HepG2 (cell line): ENCODE measurements at regions not wholly inside any gene's neighbourhood (a gene's known extent, or its start where the extent isn't known, plus 50 kb on each side); places are given as distances from the start of the nearest gene placed in this dataset.

Experiments used
- ATAC-seq: fragments of 200-7000 bp; cut with Tn5 transposase; 3 replicates; pipeline ENCODE4 v1.9.1; 2020; ENCODE audit warnings: mild to moderate bottlenecking, moderate library complexity
- BruUV-seq: library from RNA; stranded (reverse); fragments of 400-500 nt; replicated peaks from 2 replicates; lab custom pipeline; 2021; lab: Mats Ljungman, UMichigan
- CTCF ChIA-PET: fragments of 300-600 bp; formaldehyde crosslinking; extraction: SDS; loops from one replicate; lab custom pipeline; 2021; ENCODE audit warnings: low total read pairs, inconsistent platforms, low intra/inter-chr PET ratio; lab: Yijun Ruan, JAX
- POLR2A ChIA-PET: fragments of 350-600 bp; sonication (Branson Sonifier 250); formaldehyde crosslinking; loops from one replicate; lab custom pipeline; 2020; ENCODE audit warnings: antibody characterized with exemption, inconsistent platforms; lab: Yijun Ruan, JAX
- DNase-seq: peaks from one replicate; pipeline ENCODE4 v3.0.0-alpha.2; 2015; ENCODE audit warnings: low spot score
- FAIRE-seq: peaks from 3 replicates; lab custom pipeline; 2011; peaks lifted over from hg19 to GRCh38; lab: Jason Lieb, UNC
- H2AFZ ChIP-seq: one replicate; pipeline ENCODE4 v1.6.1; 2011; ENCODE audit warnings: low read length, inconsistent platforms
- H3K27ac ChIP-seq: fragments of 300-600 bp; 3 replicates; pipeline ENCODE4 v1.8.0; 2011; ENCODE audit warnings: mixed run types, mild to moderate bottlenecking, mixed read lengths, low read length, inconsistent platforms; ENCODE audit not compliant: insufficient read depth; ENCODE audit errors: extremely low read length
- H3K27me3 ChIP-seq, 2 experiments: fragments of 200-600 bp in 1 of 2; 2 replicates in 1 of 2; 3 replicates in 1 of 2; pipeline versions ENCODE4 v1.6.0 to v1.8.0; 2011; ENCODE audit warnings: low read length in 2 of 2, mild to moderate bottlenecking in 2 of 2, moderate library complexity in 2 of 2, inconsistent platforms in 1 of 2; ENCODE audit not compliant: insufficient read depth in 2 of 2, control insufficient read depth in 1 of 2
- H3K36me3 ChIP-seq, 2 experiments: fragments of 200-600 bp in 1 of 2; replicated peaks in 1 of 2; 2 replicates in 1 of 2; 3 replicates in 1 of 2; pipeline versions ENCODE4 v1.5.1 to v1.8.0; 2011; ENCODE audit warnings: low read length in 2 of 2, inconsistent platforms in 1 of 2; ENCODE audit not compliant: insufficient read depth in 2 of 2, control insufficient read depth in 1 of 2
- H3K4me1 ChIP-seq: 2 replicates; pipeline ENCODE4 v1.5.1; 2012; ENCODE audit warnings: low read length, inconsistent platforms; ENCODE audit not compliant: insufficient read depth
- H3K4me2 ChIP-seq: 2 replicates; pipeline ENCODE4 v1.6.0; 2011; ENCODE audit warnings: low read depth, low read length, inconsistent platforms
- H3K4me3 ChIP-seq, 3 experiments: fragments of 200-600 bp in 1 of 3; sonication (generic), shearing (Covaris generic) in 1 of 3; replicated peaks in 1 of 3; 2 replicates each; pipeline ENCODE4 v1.5.1; 2011 to 2016; ENCODE audit warnings: low read length in 3 of 3, inconsistent platforms in 2 of 3, low read depth in 2 of 3, mild to moderate bottlenecking in 2 of 3, control low read depth in 1 of 3, mixed read lengths in 1 of 3; ENCODE audit not compliant: insufficient read depth in 1 of 3
- H3K79me2 ChIP-seq: one replicate; pipeline ENCODE4 v1.6.1; 2011; ENCODE audit warnings: low read length, inconsistent platforms; ENCODE audit not compliant: insufficient read depth
- H3K9ac ChIP-seq: 2 replicates; pipeline ENCODE4 v1.6.0; 2011; ENCODE audit warnings: mild to moderate bottlenecking, low read depth, low read length, inconsistent platforms; ENCODE audit not compliant: insufficient read depth
- H3K9me3 ChIP-seq: 2 replicates; pipeline ENCODE4 v1.5.1; 2012; ENCODE audit warnings: mild to moderate bottlenecking, low read length
- H4K20me1 ChIP-seq: 2 replicates; pipeline ENCODE4 v1.6.0; 2011; ENCODE audit warnings: inconsistent platforms, mild to moderate bottlenecking, low read length, moderate library complexity; ENCODE audit not compliant: insufficient read depth
- ZBTB21 ChIP-seq: sonication (generic); formaldehyde crosslinking; IDR thresholded peaks from 2 replicates; pipeline ENCODE4 v1.4.0; 2020; ENCODE audit warnings: missing genetic modification reagents
- ZNF569 ChIP-seq: sonication (generic); formaldehyde crosslinking; IDR thresholded peaks from 2 replicates; pipeline ENCODE4 v1.5.0; 2020; ENCODE audit warnings: mild to moderate bottlenecking, missing genetic modification reagents, moderate library complexity, borderline replicate concordance
- ZSCAN21 ChIP-seq: sonication (generic); formaldehyde crosslinking; IDR thresholded peaks from 2 replicates; pipeline ENCODE4 v1.8.0; 2022; ENCODE audit warnings: mild to moderate bottlenecking, missing genetic modification reagents, moderate library complexity, borderline replicate concordance
- WGBS: methylation state at CpG from one replicate; pipeline ENCODE4 v1.1.6; 2017; ENCODE audit warnings: low lambda C conversion rate; 5-methylcytosine and 5-hydroxymethylcytosine counted together
- in situ Hi-C: cut with HindIII; loops from 2 replicates; pipeline ENCODE4 v1.10.0; 2017; ENCODE audit warnings: low pct_unique_long_range_greater_than_20kb; ENCODE audit not compliant: extremely low pct_ligation_motif_present
- intact Hi-C: fragments of 100-400 bp; cut with micrococcal nuclease; formaldehyde crosslinking; loops from one replicate; pipeline ENCODE4 v1.10.0; 2022; ENCODE audit not compliant: unreplicated experiment
- TF ChIP-seq, protein P1 (sequence below): IDR thresholded peaks from 2 replicates; pipeline ENCODE4 v1.6.1; 2012; ENCODE audit warnings: low read depth, low read length, improper control_type of control experiment
- TF ChIP-seq, protein P2 (sequence below): IDR thresholded peaks from 2 replicates; pipeline ENCODE4 v1.6.1; 2016; ENCODE audit warnings: missing genetic modification reagents, missing compliant biosample characterization

DNA sequence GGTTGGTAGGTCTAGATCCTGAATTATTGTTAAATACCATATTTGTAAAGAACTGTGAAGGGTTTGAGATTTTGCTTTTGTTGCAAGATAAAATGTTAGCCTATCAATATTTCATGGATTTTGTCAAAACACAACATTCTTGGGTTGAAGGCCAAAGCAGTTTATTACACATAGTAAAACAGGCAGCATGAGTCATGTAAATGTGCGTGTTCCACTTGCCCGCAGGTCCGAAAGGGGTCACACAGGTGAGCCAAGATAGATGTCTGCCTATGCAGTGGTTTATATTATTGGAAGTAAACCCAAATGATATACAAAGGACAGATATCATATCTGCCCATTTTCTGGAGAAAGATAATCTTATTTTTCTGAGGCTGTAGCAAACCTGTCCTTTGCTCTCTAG, 1654.4 kb upstream of the SPRY2 start:
- H3K9ac ChIP-seq: no peak overlapping the region
- H3K4me2 ChIP-seq: no peak overlapping the region
- 0% methylated on average over 3 of the region's 3 CpGs for WGBS

DNA sequence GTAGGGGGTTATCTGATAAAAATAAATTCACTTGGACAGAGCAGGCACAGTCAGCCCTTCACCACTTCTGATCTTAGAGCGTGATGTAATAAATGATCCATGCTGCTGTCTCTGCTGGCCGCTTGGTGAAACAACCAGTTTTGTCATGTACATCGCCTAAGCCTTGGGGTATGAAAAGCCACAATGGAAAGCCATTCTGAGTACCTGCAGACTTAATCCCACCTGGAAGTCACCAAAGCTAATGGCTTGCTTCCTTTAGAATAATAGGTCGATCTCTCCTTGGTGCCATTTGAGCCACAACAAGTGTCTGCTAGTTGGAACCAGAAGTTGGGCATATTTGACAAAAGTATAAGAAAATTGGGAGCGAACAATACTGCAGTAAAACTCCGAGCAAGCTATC, 1649.7 kb upstream of the SPRY2 start:
- BruUV-seq: no TSS peak

More for the DNA sequence above, 1654.4 kb upstream of the SPRY2 start:
- in situ Hi-C loops: no loop called here
- no peaks in the 10 kb centered on the region for H3K36me3 ChIP-seq
- intact Hi-C loops: no loop called here
- no peaks in the 10 kb centered on the region for H3K9me3 ChIP-seq
- TF ChIP-seq, protein P1, sequence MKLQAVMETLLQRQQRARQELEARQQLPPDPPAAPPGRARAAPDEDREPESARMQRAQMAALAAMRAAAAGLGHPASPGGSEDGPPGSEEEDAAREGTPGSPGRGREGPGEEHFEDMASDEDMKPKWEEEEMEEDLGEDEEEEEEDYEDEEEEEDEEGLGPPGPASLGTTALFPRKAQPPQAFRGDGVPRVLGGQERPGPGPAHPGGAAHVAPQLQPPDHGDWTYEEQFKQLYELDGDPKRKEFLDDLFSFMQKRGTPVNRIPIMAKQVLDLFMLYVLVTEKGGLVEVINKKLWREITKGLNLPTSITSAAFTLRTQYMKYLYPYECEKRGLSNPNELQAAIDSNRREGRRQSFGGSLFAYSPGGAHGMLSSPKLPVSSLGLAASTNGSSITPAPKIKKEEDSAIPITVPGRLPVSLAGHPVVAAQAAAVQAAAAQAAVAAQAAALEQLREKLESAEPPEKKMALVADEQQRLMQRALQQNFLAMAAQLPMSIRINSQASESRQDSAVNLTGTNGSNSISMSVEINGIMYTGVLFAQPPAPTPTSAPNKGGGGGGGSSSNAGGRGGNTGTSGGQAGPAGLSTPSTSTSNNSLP: no peak
- TF ChIP-seq ZNF569 (no peak), ZSCAN21 (CRISPR knock-in tag) (no peak)
- TF ChIP-seq, protein P2, sequence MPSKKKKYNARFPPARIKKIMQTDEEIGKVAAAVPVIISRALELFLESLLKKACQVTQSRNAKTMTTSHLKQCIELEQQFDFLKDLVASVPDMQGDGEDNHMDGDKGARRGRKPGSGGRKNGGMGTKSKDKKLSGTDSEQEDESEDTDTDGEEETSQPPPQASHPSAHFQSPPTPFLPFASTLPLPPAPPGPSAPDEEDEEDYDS: no peak
- H3K79me2 ChIP-seq: no peaks in the 10 kb centered on the region
- H3K27me3 ChIP-seq: no peaks in the 10 kb centered on the region
- no peak for DNase-seq
- no peak overlapping the region for H3K27ac ChIP-seq
- H3K4me1 ChIP-seq: no peaks in the 10 kb centered on the region
- no peaks in the 10 kb centered on the region for H4K20me1 ChIP-seq
- FAIRE-seq: no peak
- ATAC-seq: no peak
- BruUV-seq: no TSS peak
- ChIA-PET POLR2A (no interaction called here), CTCF (no interaction called here)
- no peak overlapping the region for H3K4me3 ChIP-seq
- H2AFZ ChIP-seq: no peak overlapping the region

More for the DNA sequence above, 1649.7 kb upstream of the SPRY2 start:
- intact Hi-C loops: no loop called here
- no peak for DNase-seq
- no peaks in the 10 kb centered on the region for H3K36me3 ChIP-seq
- no peak for TF ChIP-seq ZBTB21 (CRISPR knock-in tag)
- H3K4me2 ChIP-seq: no peak overlapping the region
- H3K9ac ChIP-seq: no peak overlapping the region
- no peaks in the 10 kb centered on the region for H3K79me2 ChIP-seq
- ChIA-PET POLR2A (no interaction called here), CTCF (no interaction called here)
- no peak overlapping the region for H2AFZ ChIP-seq
- H3K9me3 ChIP-seq: no peaks in the 10 kb centered on the region
- no peak overlapping the region for H3K27ac ChIP-seq
- no peak overlapping the region for H3K4me3 ChIP-seq
- no peaks in the 10 kb centered on the region for H3K27me3 ChIP-seq
- FAIRE-seq: no peak
- no peaks in the 10 kb centered on the region for H4K20me1 ChIP-seq
- H3K4me1 ChIP-seq: no peaks in the 10 kb centered on the region
- WGBS: 4% methylated on average over 6 of the region's 6 CpGs
- peak; percentile 57; the same call in 2 of the 3 replicates for ATAC-seq
- in situ Hi-C loops: no loop called here
